ENCODE measurements at regions not wholly inside any gene's neighbourhood (a gene's known extent, or its start where the extent isn't known, plus 50 kb on each side); places are given as distances from the start of the nearest gene placed in this dataset.
A peak's percentile ranks its signal among the peaks of the same experiment; 100 is the strongest.

DNA sequence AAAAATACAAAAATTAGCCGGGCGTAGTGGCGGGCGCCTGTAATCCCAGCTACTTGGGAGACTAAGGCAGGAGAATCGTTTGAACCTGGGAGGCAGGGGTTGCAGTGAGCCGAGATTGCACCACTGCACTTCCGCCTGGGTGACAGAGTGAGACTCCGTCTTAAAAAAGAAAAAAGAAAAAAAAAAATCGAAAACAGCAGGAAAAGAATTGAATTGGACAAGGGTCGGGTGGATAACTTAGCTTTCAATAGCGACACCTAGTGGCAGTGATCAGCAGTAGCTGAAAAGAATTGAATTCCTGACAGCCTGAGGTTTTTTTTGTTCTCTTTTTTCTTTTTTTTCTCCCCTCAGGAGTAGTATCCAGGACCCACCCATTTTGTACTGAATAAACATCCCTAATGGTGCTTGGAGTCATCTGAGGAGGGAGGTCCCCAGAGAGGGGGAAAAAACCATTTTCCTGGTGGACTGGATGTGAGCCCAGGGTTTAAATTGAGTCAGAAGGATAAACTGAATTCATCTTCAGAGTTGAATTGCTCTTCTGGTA is 55.1 kb downstream of the CYCS start:
- peak overlapping the region; percentile 59 for H3K9ac ChIP-seq (ENCODE audit: low read length)
- H3K4me3 ChIP-seq (ENCODE audit: low read length), result peak overlapping the region; percentile 56
- H3K9me3 ChIP-seq (ENCODE audit: control insufficient read depth, low read length), result no peaks in the 10 kb centered on the region
- no peaks in the 10 kb centered on the region for H3K27me3 ChIP-seq (replicated peaks; ENCODE audit: control insufficient read depth, insufficient read depth, low read length)
- peak; percentile 95 for DNase-seq (ENCODE audit: low read depth)
- H3K4me1 ChIP-seq (ENCODE audit: control insufficient read depth, insufficient read depth, low read length), result peaks cover 10% of the 10 kb centered on the region
- H3K36me3 ChIP-seq (ENCODE audit: control insufficient read depth, insufficient read depth, low read length, severe bottlenecking), result no peaks in the 10 kb centered on the region

DNA sequence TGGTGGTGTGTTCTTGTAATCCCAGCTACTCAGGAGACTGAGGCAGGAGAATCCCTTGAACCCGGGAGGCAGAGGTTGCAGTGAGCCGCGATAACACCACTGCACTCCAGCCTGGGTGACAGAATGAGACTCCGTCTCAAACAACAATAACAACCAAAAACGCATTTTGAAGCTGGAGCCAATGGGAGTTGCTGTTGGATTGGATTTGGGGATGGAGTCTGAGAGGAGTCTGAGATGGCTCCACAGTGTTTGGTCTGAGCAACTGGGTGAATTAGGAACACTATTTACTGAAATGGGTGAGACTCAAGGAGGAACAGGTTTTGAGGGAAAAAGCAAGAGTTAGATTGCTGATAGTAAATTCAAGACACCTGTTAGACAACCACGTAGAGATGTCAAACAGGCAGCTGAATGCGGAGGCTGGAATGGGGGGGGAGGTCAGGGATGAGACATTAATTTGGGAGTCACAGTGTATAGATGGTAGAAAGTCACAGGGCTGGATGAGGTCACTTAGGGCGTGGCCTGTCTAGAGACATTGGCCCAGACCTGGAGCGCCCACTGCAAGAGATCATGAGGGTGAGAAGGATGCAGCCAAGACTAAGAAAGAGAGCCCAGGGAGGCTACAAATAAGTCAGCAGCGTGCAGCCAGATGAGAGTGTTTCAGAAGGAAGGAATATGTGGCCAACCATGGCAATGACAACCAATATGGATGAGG is 56.4 kb downstream of the CYCS start:
- no peak overlapping the region for H3K9ac ChIP-seq (ENCODE audit: low read length)
- H3K9me3 ChIP-seq (ENCODE audit: control insufficient read depth, low read length), result no peaks in the 10 kb centered on the region
- no peaks in the 10 kb centered on the region for H3K27me3 ChIP-seq (replicated peaks; ENCODE audit: control insufficient read depth, insufficient read depth, low read length)
- peaks cover 10% of the 10 kb centered on the region for H3K4me1 ChIP-seq (ENCODE audit: control insufficient read depth, insufficient read depth, low read length)
- no peak overlapping the region for H3K4me3 ChIP-seq (ENCODE audit: low read length)
- DNase-seq (ENCODE audit: low read depth), result no peak
- no peaks in the 10 kb centered on the region for H3K36me3 ChIP-seq (ENCODE audit: control insufficient read depth, insufficient read depth, low read length, severe bottlenecking)

DNA sequence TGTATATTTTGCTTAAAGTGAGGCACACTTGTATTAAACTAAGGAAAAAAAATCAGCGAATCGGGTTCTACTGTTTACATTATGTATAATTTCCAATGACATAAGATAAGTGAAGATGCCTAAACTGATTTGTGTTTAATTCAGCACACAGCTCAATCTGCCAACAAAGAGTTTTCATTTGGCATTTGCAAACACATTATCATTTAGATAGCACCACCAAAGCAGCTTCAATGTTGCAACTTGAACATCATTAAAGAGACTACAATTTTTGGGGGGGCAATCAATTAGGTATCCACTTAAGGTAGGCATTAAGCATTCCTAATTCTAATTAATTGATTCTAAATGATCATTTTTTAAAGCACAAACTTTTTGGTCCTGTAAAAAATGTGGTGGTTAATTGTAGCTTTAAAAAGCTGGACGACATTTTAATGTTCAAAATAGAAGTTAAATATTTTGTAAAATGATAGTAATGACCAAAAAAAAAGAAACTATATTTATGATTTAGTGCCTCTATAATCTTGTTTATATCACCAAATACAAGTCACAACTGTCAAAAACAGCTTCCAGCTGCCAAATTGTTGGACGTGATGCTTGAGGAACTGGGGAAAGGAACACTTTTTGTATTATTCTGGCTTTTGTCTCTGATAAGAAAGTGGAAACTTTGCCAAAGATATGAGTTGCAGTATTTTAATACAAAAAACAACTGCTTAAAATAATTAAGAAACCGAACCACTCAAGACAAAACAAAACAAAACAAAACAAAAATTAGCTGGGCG is 57.1 kb downstream of the CYCS start:
- no peak overlapping the region for H3K9ac ChIP-seq (ENCODE audit: low read length)
- no peaks in the 10 kb centered on the region for H3K27me3 ChIP-seq (replicated peaks; ENCODE audit: control insufficient read depth, insufficient read depth, low read length)
- H3K36me3 ChIP-seq (ENCODE audit: control insufficient read depth, insufficient read depth, low read length, severe bottlenecking), result no peaks in the 10 kb centered on the region
- DNase-seq (ENCODE audit: low read depth), result no peak
- no peaks in the 10 kb centered on the region for H3K9me3 ChIP-seq (ENCODE audit: control insufficient read depth, low read length)
- peaks cover 10% of the 10 kb centered on the region for H3K4me1 ChIP-seq (ENCODE audit: control insufficient read depth, insufficient read depth, low read length)
- no peak overlapping the region for H3K4me3 ChIP-seq (ENCODE audit: low read length)

DNA sequence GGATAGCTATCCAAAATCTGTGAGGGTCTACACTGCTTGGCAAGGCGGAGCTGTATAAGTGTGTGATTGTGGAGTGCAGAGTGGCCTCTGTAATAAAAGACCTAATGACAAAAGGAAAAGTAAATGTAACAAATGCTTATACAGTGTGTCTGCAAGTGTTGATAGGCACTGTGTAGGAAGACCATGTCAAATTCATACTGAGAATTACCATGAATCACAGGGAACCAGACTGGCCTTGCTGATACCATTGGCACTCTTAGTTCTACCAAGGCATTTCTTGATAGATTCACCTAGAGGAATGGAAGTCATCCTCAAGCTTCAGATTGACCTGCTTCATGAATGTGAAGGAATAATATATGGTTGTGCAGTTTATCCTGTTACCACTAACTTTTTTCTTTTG is 58.8 kb downstream of the CYCS start:
- Histone ChIP-seq H3K36me3 (ENCODE audit: control insufficient read depth, insufficient read depth, low read length, severe bottlenecking) (no peaks in the 10 kb centered on the region), H3K27me3 (replicated peaks; ENCODE audit: control insufficient read depth, insufficient read depth, low read length) (no peaks in the 10 kb centered on the region), H3K9me3 (ENCODE audit: control insufficient read depth, low read length) (no peaks in the 10 kb centered on the region), H3K4me3 (ENCODE audit: low read length) (no peak overlapping the region), H3K9ac (ENCODE audit: low read length) (no peak overlapping the region), H3K4me1 (ENCODE audit: control insufficient read depth, insufficient read depth, low read length) (peaks cover 10% of the 10 kb centered on the region)
- no peak for DNase-seq (ENCODE audit: low read depth)

DNA sequence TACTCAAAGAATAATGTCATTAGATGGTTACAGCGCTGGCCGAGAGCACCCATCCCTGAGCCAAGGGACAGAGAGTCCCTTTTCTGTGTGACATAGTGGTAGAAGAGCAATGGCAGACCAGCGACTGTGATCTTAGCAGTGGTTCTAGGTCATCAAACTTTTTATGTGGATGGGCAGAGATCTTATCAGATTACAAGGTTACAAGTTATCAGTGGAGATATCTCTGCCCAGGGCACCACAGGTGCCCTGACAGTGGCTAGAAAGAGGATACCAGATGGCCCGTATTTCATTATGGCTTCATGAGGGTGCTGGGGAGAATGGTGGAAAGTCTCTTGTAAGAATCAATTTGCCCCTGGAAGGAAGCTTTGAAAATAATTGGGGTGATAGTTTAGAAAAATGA is 62.7 kb downstream of the CYCS start:
- no peak for DNase-seq (ENCODE audit: low read depth)
- Histone ChIP-seq H3K9ac (ENCODE audit: low read length) (no peak overlapping the region), H3K4me3 (ENCODE audit: low read length) (no peak overlapping the region), H3K4me1 (ENCODE audit: control insufficient read depth, insufficient read depth, low read length) (no peaks in the 10 kb centered on the region), H3K27me3 (replicated peaks; ENCODE audit: control insufficient read depth, insufficient read depth, low read length) (no peaks in the 10 kb centered on the region), H3K36me3 (ENCODE audit: control insufficient read depth, insufficient read depth, low read length, severe bottlenecking) (no peaks in the 10 kb centered on the region), H3K9me3 (ENCODE audit: control insufficient read depth, low read length) (no peaks in the 10 kb centered on the region)

DNA sequence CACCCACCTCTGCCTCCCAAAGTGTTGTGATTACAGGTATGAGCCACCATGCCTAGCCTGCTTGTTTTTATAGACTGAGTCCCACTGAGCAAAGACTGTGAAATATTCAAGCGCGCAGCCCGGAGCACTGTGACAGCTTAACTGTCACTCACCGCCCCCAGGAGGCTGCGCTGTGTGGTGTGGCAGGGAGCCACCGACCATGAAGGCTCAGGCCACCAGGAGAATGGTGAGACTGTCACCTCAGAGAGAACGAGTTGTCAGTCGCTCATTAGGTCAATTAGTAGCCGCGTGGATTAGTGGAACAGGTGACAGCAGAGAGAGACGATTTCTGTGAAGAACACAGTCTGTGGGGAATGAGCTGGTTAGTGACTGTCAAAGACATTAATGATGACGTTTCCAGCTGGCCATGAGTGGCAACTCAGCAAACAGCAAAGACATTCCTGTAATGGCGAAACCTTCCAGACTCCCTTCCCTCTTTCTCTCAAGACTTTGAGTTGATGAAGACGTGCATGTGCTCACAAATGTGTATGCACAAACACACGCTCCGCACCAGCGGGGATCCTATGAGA is 64.5 kb downstream of the CYCS start:
- Histone ChIP-seq H3K27me3 (replicated peaks; ENCODE audit: control insufficient read depth, insufficient read depth, low read length) (no peaks in the 10 kb centered on the region), H3K4me1 (ENCODE audit: control insufficient read depth, insufficient read depth, low read length) (no peaks in the 10 kb centered on the region), H3K9ac (ENCODE audit: low read length) (no peak overlapping the region), H3K9me3 (ENCODE audit: control insufficient read depth, low read length) (no peaks in the 10 kb centered on the region), H3K36me3 (ENCODE audit: control insufficient read depth, insufficient read depth, low read length, severe bottlenecking) (no peaks in the 10 kb centered on the region), H3K4me3 (ENCODE audit: low read length) (no peak overlapping the region)
- DNase-seq (ENCODE audit: low read depth), result no peak

DNA sequence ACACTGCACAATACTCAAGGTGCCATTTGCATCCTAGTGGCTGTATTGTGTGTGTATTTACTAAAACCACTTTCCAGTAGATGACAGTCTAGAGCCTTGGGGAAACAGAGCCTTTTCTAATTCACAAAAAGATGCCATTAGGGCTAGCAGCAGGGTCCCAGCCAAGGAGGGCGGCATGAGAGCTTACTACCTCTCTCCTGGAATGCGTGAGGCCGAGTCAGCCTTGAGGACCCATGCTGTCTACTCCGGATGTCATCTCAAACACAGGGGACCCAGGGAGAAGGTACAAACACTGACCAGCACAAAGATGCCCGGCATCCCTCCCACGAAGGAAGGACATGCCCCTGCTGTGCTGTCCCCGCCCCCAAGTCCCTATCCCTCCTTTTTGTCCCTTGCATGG is 65.5 kb downstream of the CYCS start:
- no peaks in the 10 kb centered on the region for H3K4me1 ChIP-seq (ENCODE audit: control insufficient read depth, insufficient read depth, low read length)
- H3K9ac ChIP-seq (ENCODE audit: low read length), result no peak overlapping the region
- H3K27me3 ChIP-seq (replicated peaks; ENCODE audit: control insufficient read depth, insufficient read depth, low read length), result no peaks in the 10 kb centered on the region
- DNase-seq (ENCODE audit: low read depth), result no peak
- no peak overlapping the region for H3K4me3 ChIP-seq (ENCODE audit: low read length)
- no peaks in the 10 kb centered on the region for H3K9me3 ChIP-seq (ENCODE audit: control insufficient read depth, low read length)
- no peaks in the 10 kb centered on the region for H3K36me3 ChIP-seq (ENCODE audit: control insufficient read depth, insufficient read depth, low read length, severe bottlenecking)

DNA sequence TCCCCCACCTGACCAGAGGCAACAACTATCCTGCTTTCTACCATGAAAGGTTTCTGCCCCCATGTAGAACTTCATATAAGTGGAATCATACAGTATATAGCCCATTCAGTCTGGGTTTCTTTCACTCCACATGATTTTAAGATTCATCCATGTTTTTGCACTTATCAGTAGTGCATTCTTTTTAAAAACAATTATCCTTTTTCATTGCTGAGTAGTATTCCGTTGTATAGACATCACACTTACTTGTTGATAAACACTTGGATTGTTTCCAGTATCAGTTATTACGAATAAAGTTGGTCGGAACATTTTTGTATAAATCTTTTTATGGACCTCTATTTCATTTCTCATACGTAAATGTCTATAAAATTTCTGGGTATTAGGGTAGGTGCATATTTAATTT is 68.7 kb downstream of the CYCS start:
- Histone ChIP-seq H3K36me3 (ENCODE audit: control insufficient read depth, insufficient read depth, low read length, severe bottlenecking) (no peaks in the 10 kb centered on the region), H3K27me3 (replicated peaks; ENCODE audit: control insufficient read depth, insufficient read depth, low read length) (no peaks in the 10 kb centered on the region), H3K9ac (ENCODE audit: low read length) (no peak overlapping the region), H3K9me3 (ENCODE audit: control insufficient read depth, low read length) (no peaks in the 10 kb centered on the region), H3K4me3 (ENCODE audit: low read length) (no peak overlapping the region), H3K4me1 (ENCODE audit: control insufficient read depth, insufficient read depth, low read length) (no peaks in the 10 kb centered on the region)
- DNase-seq (ENCODE audit: low read depth), result no peak

DNA sequence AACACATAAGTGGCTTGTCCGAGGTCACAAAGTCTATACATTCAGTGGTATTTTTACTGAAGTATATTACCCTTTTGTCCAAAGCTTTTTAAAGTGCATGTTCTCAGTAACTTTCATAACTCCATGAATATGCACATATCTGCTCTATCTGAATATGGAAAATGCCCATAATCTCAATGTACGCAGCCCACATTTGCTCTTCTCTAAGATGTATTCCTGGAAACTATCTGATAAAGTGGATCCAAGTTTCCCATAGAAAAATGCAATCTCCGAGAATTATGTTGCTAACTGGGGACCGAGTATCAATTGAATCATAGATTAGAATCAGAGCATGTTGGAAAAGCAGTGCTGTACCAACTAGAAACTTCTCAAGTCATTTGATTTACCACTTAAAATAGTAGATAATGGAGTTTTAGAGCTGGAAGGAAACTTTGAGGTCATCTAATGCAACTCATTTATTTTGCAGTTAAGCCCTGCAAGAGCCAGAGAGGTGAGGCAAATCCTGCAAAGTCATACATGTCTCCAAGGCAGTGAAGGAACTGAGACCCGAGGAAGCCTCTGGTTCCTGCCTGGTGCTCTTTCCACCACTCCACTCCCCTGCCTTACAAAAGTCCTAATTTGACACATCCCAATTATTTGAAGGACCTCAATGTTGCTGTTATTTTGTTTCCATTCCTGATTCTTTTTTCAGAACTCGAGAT is 69.4 kb downstream of the CYCS start:
- DNase-seq (ENCODE audit: low read depth), result no peak
- no peak overlapping the region for H3K9ac ChIP-seq (ENCODE audit: low read length)
- H3K4me3 ChIP-seq (ENCODE audit: low read length), result no peak overlapping the region
- H3K27me3 ChIP-seq (replicated peaks; ENCODE audit: control insufficient read depth, insufficient read depth, low read length), result no peaks in the 10 kb centered on the region
- H3K4me1 ChIP-seq (ENCODE audit: control insufficient read depth, insufficient read depth, low read length), result no peaks in the 10 kb centered on the region
- no peaks in the 10 kb centered on the region for H3K9me3 ChIP-seq (ENCODE audit: control insufficient read depth, low read length)
- no peaks in the 10 kb centered on the region for H3K36me3 ChIP-seq (ENCODE audit: control insufficient read depth, insufficient read depth, low read length, severe bottlenecking)

DNA sequence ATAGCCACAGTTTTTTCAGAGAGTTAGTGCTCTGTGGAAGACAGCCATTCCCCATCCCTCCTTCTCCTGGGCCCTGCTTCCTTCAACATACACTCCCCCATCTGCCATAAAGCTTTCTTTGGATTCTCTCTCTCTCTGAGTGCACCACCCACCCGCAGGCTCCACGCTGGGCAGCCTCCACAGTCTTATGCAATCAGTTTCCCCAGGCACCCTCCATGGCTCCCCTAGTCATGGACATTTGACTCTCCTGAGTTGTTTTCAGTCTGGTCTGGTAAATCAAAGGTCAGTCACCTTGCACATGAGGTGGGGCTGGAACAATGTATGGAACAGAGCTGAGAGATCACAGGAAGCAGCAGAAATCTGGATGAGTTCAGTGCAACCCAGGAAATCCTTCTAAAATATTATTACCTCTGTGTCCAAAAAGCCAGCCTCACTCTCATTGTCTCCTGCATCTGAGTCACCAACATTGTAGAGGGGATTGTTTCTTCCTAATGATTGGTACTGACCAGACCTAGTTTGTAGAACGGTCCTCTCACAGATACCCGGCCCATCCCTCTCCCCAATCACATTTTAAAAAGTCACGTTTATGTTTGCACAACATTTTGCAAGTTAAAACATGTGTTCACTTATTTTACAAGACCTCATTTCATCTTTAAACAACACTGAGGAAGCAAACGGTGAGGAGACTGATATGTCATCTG is 70.1 kb downstream of the CYCS start:
- no peaks in the 10 kb centered on the region for H3K36me3 ChIP-seq (ENCODE audit: control insufficient read depth, insufficient read depth, low read length, severe bottlenecking)
- H3K27me3 ChIP-seq (replicated peaks; ENCODE audit: control insufficient read depth, insufficient read depth, low read length), result no peaks in the 10 kb centered on the region
- H3K9ac ChIP-seq (ENCODE audit: low read length), result no peak overlapping the region
- no peaks in the 10 kb centered on the region for H3K4me1 ChIP-seq (ENCODE audit: control insufficient read depth, insufficient read depth, low read length)
- no peak overlapping the region for H3K4me3 ChIP-seq (ENCODE audit: low read length)
- no peaks in the 10 kb centered on the region for H3K9me3 ChIP-seq (ENCODE audit: control insufficient read depth, low read length)
- no peak for DNase-seq (ENCODE audit: low read depth)

Data from adipocyte (in vitro differentiated cells).